ENCODE measurements at regions not wholly inside any gene's neighbourhood (a gene's known extent, or its start where the extent isn't known, plus 50 kb on each side); places are given as distances from the start of the nearest gene placed in this dataset.

GRCh38 chr6:133632206-133632605 is 256.7 kb upstream of the TCF21 start:
- DNase-seq, result no peak

- no peak for DNase-seq
Observed at GRCh38 chr6:133632906-133633305, 256.0 kb upstream of the TCF21 start.

GRCh38 chr6:133634474-133634873 is 254.4 kb upstream of the TCF21 start:
- DNase-seq, result no peak

GRCh38 chr6:133635447-133635846 is 253.5 kb upstream of the TCF21 start:
- no peak for DNase-seq

- DNase-seq, result no peak
Observed at GRCh38 chr6:133637436-133637835, 251.5 kb upstream of the TCF21 start.

GRCh38 chr6:133637874-133638273 is 251.0 kb upstream of the TCF21 start:
- DNase-seq, result peak in 1 of 14 donors; percentile 38

- no peak for DNase-seq
Observed at GRCh38 chr6:133641104-133641503, 247.8 kb upstream of the TCF21 start.

GRCh38 chr6:133644548-133644891 is 244.4 kb upstream of the TCF21 start:
- no peak for DNase-seq

- DNase-seq, result no peak
Observed at GRCh38 chr6:133644892-133645619, 243.9 kb upstream of the TCF21 start.

- no peak for DNase-seq
Observed at GRCh38 chr6:133645966-133646740, 242.8 kb upstream of the TCF21 start.

- no peak for DNase-seq
Observed at GRCh38 chr6:133648581-133648980, 240.3 kb upstream of the TCF21 start.

- no peak for DNase-seq
Observed at GRCh38 chr6:133671376-133671775, 217.5 kb upstream of the TCF21 start.

- DNase-seq, result no peak
Observed at GRCh38 chr6:133673056-133673455, 215.9 kb upstream of the TCF21 start.

- DNase-seq, result no peak
Observed at GRCh38 chr6:133674661-133675060, 214.3 kb upstream of the TCF21 start.

- DNase-seq, result no peak
Observed at GRCh38 chr6:133680994-133681393, 207.9 kb upstream of the TCF21 start.

GRCh38 chr6:133681891-133682290 is 207.0 kb upstream of the TCF21 start:
- DNase-seq, result no peak

GRCh38 chr6:133682506-133683307 is 206.2 kb upstream of the TCF21 start:
- no peak for DNase-seq

GRCh38 chr6:133683308-133683580 is 205.7 kb upstream of the TCF21 start:
- DNase-seq, result no peak

- no peak for DNase-seq
Observed at GRCh38 chr6:133683606-133684005, 205.3 kb upstream of the TCF21 start.

GRCh38 chr6:133688705-133689492 is 200.0 kb upstream of the TCF21 start:
- DNase-seq, result no peak

GRCh38 chr6:133689863-133690262 is 199.1 kb upstream of the TCF21 start:
- no peak for DNase-seq

GRCh38 chr6:133693565-133693964 is 195.3 kb upstream of the TCF21 start:
- no peak for DNase-seq

- DNase-seq, result peak in 1 of 14 donors; percentile 44
Observed at GRCh38 chr6:133697185-133697584, 191.7 kb upstream of the TCF21 start.

Data from C1 segment of cervical spinal cord (tissue), 14 donors.